Glutamatergic neuron (in vitro differentiated cells): ENCODE measurements at regions not wholly inside any gene's neighbourhood (a gene's known extent, or its start where the extent isn't known, plus 50 kb on each side); places are given as distances from the start of the nearest gene placed in this dataset.

Experiments
- DNase-seq: peaks from one replicate; pipeline ENCODE4 v3.0.0; 2022
- H3K27ac Mint-ChIP-seq: one replicate; pipeline ENCODE4 v1.8.0; 2020; ENCODE audit warnings: mild to moderate bottlenecking, mixed read lengths, inconsistent platforms; ENCODE audit not compliant: unreplicated experiment
- H3K27me3 Mint-ChIP-seq: one replicate; pipeline ENCODE4 v1.8.0; 2020; ENCODE audit warnings: mild to moderate bottlenecking, moderate library complexity, mixed read lengths, inconsistent platforms; ENCODE audit not compliant: unreplicated experiment
- H3K36me3 Mint-ChIP-seq: one replicate; pipeline ENCODE4 v1.8.0; 2020; ENCODE audit warnings: mild to moderate bottlenecking, mixed read lengths, inconsistent platforms; ENCODE audit not compliant: unreplicated experiment
- H3K4me1 Mint-ChIP-seq: one replicate; pipeline ENCODE4 v1.8.0; 2020; ENCODE audit warnings: mild to moderate bottlenecking, low read depth, mixed read lengths, inconsistent platforms; ENCODE audit not compliant: unreplicated experiment
- H3K4me3 Mint-ChIP-seq: one replicate; pipeline ENCODE4 v1.8.0; 2020; ENCODE audit warnings: mild to moderate bottlenecking, mixed read lengths, inconsistent platforms; ENCODE audit not compliant: unreplicated experiment
- H3K9me3 Mint-ChIP-seq: one replicate; pipeline ENCODE4 v1.8.0; 2020; ENCODE audit warnings: mild to moderate bottlenecking, moderate library complexity, mixed read lengths, inconsistent platforms; ENCODE audit not compliant: unreplicated experiment
- CTCF ChIP-seq: fragments of 200-600 bp; sonication (generic); IDR thresholded peaks from one replicate; pipeline ENCODE4 v1.5.0; 2021; ENCODE audit not compliant: partially characterized antibody, unreplicated experiment

DNA sequence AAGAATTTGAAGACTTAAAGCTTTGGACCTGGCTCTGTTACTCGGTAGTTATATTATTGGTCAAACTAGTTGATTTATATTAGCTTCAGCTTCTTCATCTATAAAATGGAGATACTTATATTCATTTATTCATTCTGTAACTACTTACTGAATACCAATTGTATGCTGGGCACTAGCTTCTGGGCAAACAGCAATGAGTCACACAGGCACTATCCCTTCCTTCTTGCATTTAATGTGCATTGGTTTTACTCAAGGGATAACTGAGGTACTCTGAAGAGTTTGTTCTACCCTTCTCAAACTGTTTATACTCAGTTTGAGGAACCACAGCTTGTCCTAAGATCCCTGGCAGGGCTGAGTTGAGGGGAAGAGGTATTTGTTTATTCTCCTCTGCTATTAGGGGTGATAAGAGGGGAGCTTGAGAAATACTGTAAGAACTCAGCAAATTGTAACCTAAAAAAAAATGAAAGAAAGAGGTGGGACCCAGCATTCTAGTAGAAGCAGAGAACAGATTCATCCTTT lies 825.4 kb upstream of the AMELY start:
- H3K4me1 Mint-ChIP-seq = no peaks in the 10 kb centered on the region
- H3K4me3 Mint-ChIP-seq = no peak overlapping the region
- DNase-seq = no peak
- H3K27me3 Mint-ChIP-seq = no peaks in the 10 kb centered on the region
- no peak for TF ChIP-seq CTCF
- H3K9me3 Mint-ChIP-seq = no peaks in the 10 kb centered on the region
- H3K36me3 Mint-ChIP-seq = no peaks in the 10 kb centered on the region
- H3K27ac Mint-ChIP-seq = no peak overlapping the region

DNA sequence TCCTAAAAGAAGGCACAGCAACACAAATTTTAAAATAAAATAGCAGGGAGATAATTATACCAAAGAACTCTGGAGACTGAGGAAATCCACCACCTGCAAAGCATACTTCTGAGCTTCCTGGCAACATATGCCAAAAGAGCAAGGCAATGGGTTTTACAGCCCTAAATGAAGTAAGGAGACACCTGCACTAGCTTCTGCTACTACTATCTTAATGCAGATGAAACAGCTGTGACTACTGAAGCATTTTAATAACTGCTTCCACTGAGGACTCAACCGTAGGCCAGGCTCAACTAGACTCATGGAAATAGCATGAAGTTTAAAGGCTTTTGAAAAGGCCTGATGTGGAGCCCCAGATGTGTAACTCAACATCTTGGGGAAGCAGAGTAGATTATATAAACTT lies 820.1 kb upstream of the AMELY start:
- no peak for TF ChIP-seq CTCF

GRCh38 chrY:7730664-7731063 lies 819.1 kb upstream of the AMELY start:
- DNase-seq = no peak
- H3K4me1 Mint-ChIP-seq = no peaks in the 10 kb centered on the region
- H3K9me3 Mint-ChIP-seq = no peaks in the 10 kb centered on the region
- no peak overlapping the region for H3K27ac Mint-ChIP-seq
- H3K27me3 Mint-ChIP-seq = no peaks in the 10 kb centered on the region
- no peaks in the 10 kb centered on the region for H3K36me3 Mint-ChIP-seq
- no peak overlapping the region for H3K4me3 Mint-ChIP-seq
- no peak for TF ChIP-seq CTCF

More for the DNA sequence above, 820.1 kb upstream of the AMELY start:
- Mint-ChIP-seq H3K27ac (no peak overlapping the region), H3K9me3 (no peaks in the 10 kb centered on the region), H3K36me3 (no peaks in the 10 kb centered on the region), H3K4me3 (no peak overlapping the region), H3K27me3 (no peaks in the 10 kb centered on the region), H3K4me1 (no peaks in the 10 kb centered on the region)
- no peak for DNase-seq

- Mint-ChIP-seq H3K27ac (no peak overlapping the region), H3K4me3 (no peak overlapping the region), H3K9me3 (no peaks in the 10 kb centered on the region), H3K4me1 (no peaks in the 10 kb centered on the region), H3K27me3 (no peaks in the 10 kb centered on the region), H3K36me3 (no peaks in the 10 kb centered on the region)
- no peak for DNase-seq
- no peak for TF ChIP-seq CTCF
Observed at GRCh38 chrY:7730071-7730470, 818.5 kb upstream of the AMELY start.

- Mint-ChIP-seq H3K4me3 (no peak overlapping the region), H3K36me3 (no peaks in the 10 kb centered on the region), H3K4me1 (no peaks in the 10 kb centered on the region), H3K27ac (no peak overlapping the region), H3K9me3 (no peaks in the 10 kb centered on the region), H3K27me3 (no peaks in the 10 kb centered on the region)
- DNase-seq = no peak
- TF ChIP-seq CTCF = no peak
Observed at GRCh38 chrY:7729318-7730011, 817.9 kb upstream of the AMELY start.
